NCI-H524 treated with DMSO at 0.1 percent for 48 hours (cell line): ENCODE measurements at regions not wholly inside any gene's neighbourhood (a gene's known extent, or its start where the extent isn't known, plus 50 kb on each side); places are given as distances from the start of the nearest gene placed in this dataset.
"Not testable (repeated sequence)": the region's sequence is repeated elsewhere in the genome, so short reads cannot be mapped to it uniquely, and the experiment has no call there.

Experiments used
- DNase-seq: peaks from one replicate; lab custom pipeline; 2025; lab: John Stamatoyannopoulos, UW

GRCh38 chr4:66837279-66837922 is 707.9 kb downstream of the CENPC start:
- no peak for DNase-seq

GRCh38 chr4:66829310-66829709 is 716.0 kb downstream of the CENPC start:
- no peak for DNase-seq

DNA sequence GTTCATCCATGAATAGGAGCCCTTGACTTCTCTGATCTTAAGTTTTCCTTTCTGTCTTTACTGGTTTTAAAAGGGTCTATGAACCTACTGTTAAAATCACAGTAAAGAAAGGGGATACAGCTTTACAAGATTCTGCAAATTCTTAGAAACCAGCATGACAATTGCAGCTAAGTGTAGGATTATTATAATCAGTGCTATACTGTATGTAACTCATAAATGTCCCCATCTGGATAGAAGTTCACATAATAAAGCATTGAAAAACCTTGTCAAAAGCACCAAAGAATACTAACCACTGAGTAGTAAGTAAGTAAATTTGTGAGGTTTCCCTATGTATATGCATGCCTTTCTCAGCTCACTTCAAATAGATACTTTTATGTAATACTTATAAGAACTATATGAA is 724.6 kb downstream of the CENPC start:
- no peak for DNase-seq

DNA sequence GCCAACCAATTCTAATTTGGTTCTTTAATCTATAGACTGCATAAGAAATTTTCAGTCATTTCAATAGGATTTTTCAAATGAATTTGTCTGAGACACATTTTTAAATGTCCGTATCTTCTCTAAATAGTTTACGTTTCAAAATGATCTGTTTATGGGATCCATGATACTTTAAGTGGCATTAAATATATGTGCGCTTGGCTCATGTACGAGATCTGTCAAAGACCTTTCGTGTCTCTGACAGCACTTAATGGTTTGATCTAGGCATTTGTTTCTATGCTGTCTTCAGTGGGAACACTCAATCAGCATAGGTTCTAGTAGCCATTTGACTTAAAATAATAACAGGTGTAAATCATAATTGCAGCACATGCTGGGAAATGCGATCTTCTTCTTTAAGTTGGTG is 731.0 kb downstream of the CENPC start:
- no peak for DNase-seq

- DNase-seq = no peak
Measured at GRCh38 chr4:66805582-66805981, 739.7 kb downstream of the CENPC start.

DNA sequence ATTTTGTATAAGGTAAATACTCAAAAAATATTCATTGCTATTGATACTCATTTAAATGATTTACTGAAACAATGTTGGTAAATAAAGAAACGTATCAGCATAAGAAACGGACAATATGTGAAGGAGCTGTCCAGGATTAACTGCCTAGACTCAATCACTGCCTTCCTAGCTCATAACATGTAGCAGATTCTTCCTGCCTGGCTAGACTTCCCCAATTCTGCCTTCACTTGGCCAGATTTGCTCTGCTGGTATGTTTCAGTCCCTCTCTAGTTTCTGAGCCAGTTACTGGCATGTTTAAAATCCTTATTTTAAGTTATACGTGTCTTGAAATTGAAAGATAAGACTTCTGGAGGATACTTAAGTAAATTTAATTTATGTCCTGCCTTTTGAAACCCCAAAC is 740.3 kb downstream of the CENPC start:
- no peak for DNase-seq

GRCh38 chr4:66797608-66798007 is 747.7 kb downstream of the CENPC start:
- no peak for DNase-seq

- no peak for DNase-seq
Measured at GRCh38 chr4:66795724-66796123, 749.6 kb downstream of the CENPC start.

DNA sequence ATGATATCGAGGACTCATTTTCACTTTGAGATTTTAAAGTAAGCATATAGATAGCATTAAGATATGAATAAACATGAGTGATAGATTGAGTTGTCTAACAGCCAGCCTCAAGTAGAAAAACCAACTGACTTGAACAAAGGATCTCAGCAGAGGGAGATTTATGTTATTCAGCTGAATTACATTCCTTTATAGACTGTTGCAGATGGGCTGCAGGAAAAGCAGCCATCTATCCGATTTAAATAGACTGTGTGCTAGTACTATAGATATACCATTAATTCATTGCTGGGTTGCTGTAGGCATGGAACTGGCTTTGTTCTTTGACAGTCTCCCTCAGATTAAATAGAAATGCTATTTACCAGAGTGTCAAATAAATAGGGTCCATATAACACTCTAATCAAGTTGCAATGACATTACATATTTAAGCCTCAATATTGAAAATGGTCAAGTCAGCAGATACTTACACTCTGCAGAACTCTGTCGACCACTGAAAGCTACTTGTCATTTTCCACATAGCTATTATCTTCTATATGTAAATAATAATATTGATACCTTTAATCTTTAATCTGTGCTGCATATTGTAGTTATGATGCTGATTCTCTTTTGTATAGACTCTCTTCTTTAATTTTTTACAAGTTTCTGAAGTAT is 750.8 kb downstream of the CENPC start:
- no peak for DNase-seq

DNA sequence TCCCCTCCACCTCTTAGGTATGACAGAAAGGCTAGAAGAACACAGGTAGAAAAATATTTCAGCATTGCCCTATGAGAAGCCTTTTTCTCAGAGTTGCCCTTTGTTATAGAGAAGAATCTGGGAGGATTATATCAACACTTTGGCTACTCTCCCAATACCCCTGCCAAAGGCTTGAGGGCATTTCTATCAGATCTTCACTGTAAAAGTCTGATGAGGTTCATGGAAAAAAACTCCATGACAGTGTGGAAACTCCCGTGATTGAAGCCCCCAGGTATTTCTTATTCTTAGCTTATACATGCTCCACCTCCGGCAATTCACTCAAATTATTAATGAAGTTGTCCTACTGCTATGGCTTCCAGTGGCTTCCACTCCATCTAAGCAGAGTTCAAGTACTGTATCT is 753.6 kb downstream of the CENPC start:
- DNase-seq = no peak

- DNase-seq = no peak
Measured at GRCh38 chr4:66785479-66785878, 759.8 kb downstream of the CENPC start.

GRCh38 chr4:66782751-66783150 is 762.6 kb downstream of the CENPC start:
- not testable (repeated sequence) for DNase-seq

DNA sequence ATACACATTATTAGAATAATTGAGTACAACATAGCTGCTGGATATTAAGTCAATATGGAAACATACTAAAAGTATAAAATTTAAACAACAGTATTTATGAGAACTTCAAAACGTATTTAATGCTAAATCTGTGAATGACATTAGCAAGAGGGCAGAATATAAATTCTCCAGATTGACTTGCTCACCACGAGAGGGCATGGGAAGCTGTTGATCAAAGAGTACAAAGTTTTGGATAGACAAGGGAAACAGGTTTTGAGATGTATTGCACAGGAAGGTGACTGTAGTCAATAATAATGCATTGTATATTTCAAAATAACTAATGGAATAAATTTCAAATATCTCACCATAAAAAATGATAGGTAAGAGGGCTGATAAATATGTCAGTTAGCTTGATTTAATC is 768.2 kb downstream of the CENPC start:
- DNase-seq = no peak

- no peak for DNase-seq
Measured at GRCh38 chr4:66769441-66769840, 775.9 kb downstream of the CENPC start.

GRCh38 chr4:66767442-66767841 is 777.9 kb downstream of the CENPC start:
- DNase-seq = no peak

GRCh38 chr4:66766557-66766956 is 778.7 kb downstream of the CENPC start:
- DNase-seq = no peak

DNA sequence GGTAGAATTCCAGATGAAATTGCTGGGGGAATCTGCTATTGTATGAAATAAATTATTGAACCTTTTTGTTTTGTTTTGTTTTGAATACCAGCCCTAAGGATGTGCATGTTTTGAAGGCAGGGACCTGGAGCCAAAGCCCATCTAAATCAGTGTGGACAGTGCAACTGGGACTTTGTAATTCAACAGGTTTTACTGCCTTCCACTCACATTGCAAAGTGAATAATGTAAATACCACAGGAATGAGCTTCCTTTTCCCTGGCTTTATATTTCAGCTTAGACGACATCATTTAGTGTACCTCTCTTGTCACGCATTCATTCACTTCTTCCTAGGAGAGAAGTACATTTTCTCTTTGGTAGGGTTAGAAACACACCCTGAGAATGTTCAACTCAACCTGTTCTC is 795.0 kb downstream of the CENPC start:
- no peak for DNase-seq

DNA sequence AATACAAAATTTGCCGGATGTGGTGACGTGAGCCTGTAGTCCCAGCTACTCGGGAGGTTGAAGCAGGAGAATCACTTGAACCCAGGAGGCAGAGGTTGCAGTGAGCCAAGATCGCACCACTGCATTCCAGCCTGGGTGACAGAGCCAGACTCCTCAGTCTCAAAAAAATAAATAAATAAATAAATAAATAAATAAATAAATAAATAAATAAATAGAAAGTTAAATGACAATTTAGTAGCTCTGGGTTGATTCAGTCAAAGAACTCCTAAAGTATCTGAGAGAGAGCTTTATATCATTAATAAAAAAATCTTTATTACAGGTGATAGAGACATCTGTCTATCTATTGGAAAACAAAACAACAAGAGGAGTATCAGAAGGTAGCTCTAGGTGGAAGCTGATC is 798.4 kb downstream of the CENPC start:
- not testable (repeated sequence) for DNase-seq

- DNase-seq = no peak
Measured at GRCh38 chr4:66741081-66741480, 804.2 kb downstream of the CENPC start.

DNA sequence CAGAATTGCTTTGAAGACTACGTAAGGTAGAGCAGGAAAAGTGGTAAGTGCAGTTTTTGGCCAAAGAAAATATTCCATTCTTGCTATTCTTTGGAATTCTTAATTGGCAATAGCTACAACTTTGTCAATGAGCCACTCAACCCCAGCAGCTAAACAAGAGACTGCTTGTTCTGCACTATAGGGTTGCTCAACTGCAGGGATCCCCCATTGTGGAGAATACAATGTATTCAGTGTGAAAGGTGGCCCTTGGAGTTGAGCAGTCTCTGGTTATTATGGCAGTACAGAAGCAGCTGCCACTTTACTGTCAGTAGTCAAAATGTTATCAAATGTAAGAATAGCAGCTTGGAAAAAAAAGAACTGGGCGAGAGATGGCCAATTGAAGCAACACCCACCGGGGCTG is 808.7 kb downstream of the CENPC start:
- DNase-seq = no peak

- no peak for DNase-seq
Measured at GRCh38 chr4:66728280-66728679, 817.0 kb downstream of the CENPC start.

DNA sequence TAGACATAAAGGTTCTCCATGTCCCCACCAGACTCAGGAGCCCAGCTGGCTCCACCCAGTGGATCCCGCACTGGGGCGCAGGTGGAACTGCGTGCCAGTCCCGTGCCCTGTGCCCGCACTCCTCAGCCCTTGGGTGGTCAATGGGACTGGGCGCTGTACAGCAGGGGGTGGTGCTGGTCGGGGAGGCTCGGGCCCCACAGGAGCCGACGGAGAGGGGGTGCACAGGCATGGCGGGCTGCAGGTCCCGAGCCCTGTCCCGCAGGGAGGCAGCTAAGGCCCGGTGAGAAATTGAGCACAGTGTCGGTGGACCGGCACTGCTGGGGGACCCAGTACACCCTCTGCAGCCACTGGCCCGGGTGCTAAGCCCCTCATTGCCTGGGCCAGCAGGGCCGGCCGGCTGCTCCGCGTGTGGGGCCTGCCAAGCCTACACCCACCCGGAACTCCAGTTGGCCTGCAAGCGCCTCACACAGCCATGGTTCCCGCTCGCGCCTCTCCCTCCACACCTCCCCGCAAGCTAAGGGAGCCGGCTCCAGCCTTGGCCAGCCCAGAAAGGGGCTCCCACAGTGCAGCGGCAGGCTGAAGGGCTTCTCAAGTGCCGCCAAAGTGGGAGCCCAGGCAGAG is 832.9 kb downstream of the CENPC start:
- DNase-seq = not testable (repeated sequence)

DNA sequence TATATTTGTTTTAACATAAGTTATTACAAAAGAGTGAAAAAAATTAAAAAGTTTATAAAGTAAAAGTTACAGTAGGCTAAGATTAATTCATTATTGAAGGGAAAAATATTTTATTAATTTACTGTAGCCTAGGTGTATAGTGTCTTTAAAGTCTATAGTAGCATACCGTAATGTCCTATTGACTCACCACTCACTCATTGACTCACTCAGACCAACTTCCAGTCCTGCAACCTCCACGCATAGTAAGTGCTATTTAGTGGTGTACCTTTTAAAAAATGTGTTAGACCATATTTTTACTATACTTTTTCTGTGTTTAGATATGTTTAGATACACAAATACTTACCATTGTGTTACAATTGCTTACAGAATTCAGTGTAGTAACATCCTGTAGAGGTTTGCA is 841.1 kb downstream of the CENPC start:
- DNase-seq = no peak

GRCh38 chr4:66694739-66695138 is 850.6 kb downstream of the CENPC start:
- no peak for DNase-seq
